ENCODE measurements at regions not wholly inside any gene's neighbourhood (a gene's known extent, or its start where the extent isn't known, plus 50 kb on each side); places are given as distances from the start of the nearest gene placed in this dataset.

GRCh38 chr10:10796774-10797415 lies 220.8 kb upstream of the CELF2 start:
- TF ChIP-seq CEBPB (IDR thresholded peaks at IDR 0.05) (no peak), ZBTB7A (IDR thresholded peaks at IDR 0.05; ENCODE audit: low read depth) (no peak), TAF1 (IDR thresholded peaks at IDR 0.05; ENCODE audit: low read depth) (no peak), USF1 (IDR thresholded peaks at IDR 0.05) (no peak), CREB1 (IDR thresholded peaks at IDR 0.05; ENCODE audit: low read depth) (no peak), YY1 (IDR thresholded peaks at IDR 0.05; ENCODE audit: low read depth) (no peak), EGR1 (IDR thresholded peaks at IDR 0.05) (no peak)

- TF ChIP-seq MAX (IDR thresholded peaks at IDR 0.05) (no peak), EP300 (IDR thresholded peaks at IDR 0.05; ENCODE audit: borderline replicate concordance) (no peak), TAF1 (IDR thresholded peaks at IDR 0.05; ENCODE audit: low read depth) (no peak), CREB1 (IDR thresholded peaks at IDR 0.05; ENCODE audit: low read depth) (no peak), TCF12 (IDR thresholded peaks at IDR 0.05; ENCODE audit: low read depth) (no peak)
Measured at GRCh38 chr10:10797513-10797912, 220.2 kb upstream of the CELF2 start.

- TF ChIP-seq EP300 (IDR thresholded peaks at IDR 0.05; ENCODE audit: borderline replicate concordance) (no peak), YY1 (IDR thresholded peaks at IDR 0.05; ENCODE audit: low read depth) (no peak), TAF1 (IDR thresholded peaks at IDR 0.05; ENCODE audit: low read depth) (no peak), TCF12 (IDR thresholded peaks at IDR 0.05; ENCODE audit: low read depth) (no peak), ZBTB7A (IDR thresholded peaks at IDR 0.05; ENCODE audit: low read depth) (no peak), FOXM1 (IDR thresholded peaks at IDR 0.05; ENCODE audit: borderline replicate concordance, low read depth) (no peak), RAD21 (IDR thresholded peaks at IDR 0.05; ENCODE audit: low read depth) (no peak), REST (IDR thresholded peaks at IDR 0.05; ENCODE audit: low read depth) (no peak), TEAD4 (IDR thresholded peaks at IDR 0.05) (no peak)
Measured at GRCh38 chr10:10798102-10798863, 219.4 kb upstream of the CELF2 start.

GRCh38 chr10:10798864-10799192 lies 218.8 kb upstream of the CELF2 start:
- TF ChIP-seq TCF12 (IDR thresholded peaks at IDR 0.05; ENCODE audit: low read depth), result no peak
- TF ChIP-seq EP300 (IDR thresholded peaks at IDR 0.05; ENCODE audit: borderline replicate concordance), result no peak
- TF ChIP-seq USF1 (IDR thresholded peaks at IDR 0.05), result no peak
- no peak for TF ChIP-seq REST (IDR thresholded peaks at IDR 0.05; ENCODE audit: low read depth)
- no peak for TF ChIP-seq YY1 (IDR thresholded peaks at IDR 0.05; ENCODE audit: low read depth)
- TF ChIP-seq RAD21 (IDR thresholded peaks at IDR 0.05; ENCODE audit: low read depth), result no peak
- no peak for TF ChIP-seq FOXM1 (IDR thresholded peaks at IDR 0.05; ENCODE audit: borderline replicate concordance, low read depth)
- no peak for TF ChIP-seq CEBPB (IDR thresholded peaks at IDR 0.05)

- TF ChIP-seq USF1 (IDR thresholded peaks at IDR 0.05) (no peak), CEBPB (IDR thresholded peaks at IDR 0.05) (no peak)
Measured at GRCh38 chr10:10800961-10801360, 216.7 kb upstream of the CELF2 start.

GRCh38 chr10:10803278-10803677 lies 214.4 kb upstream of the CELF2 start:
- TF ChIP-seq CREB1 (IDR thresholded peaks at IDR 0.05; ENCODE audit: low read depth) (no peak), MAX (IDR thresholded peaks at IDR 0.05) (no peak), USF1 (IDR thresholded peaks at IDR 0.05) (no peak), FOXM1 (IDR thresholded peaks at IDR 0.05; ENCODE audit: borderline replicate concordance, low read depth) (no peak), TAF1 (IDR thresholded peaks at IDR 0.05; ENCODE audit: low read depth) (no peak), TCF12 (IDR thresholded peaks at IDR 0.05; ENCODE audit: low read depth) (no peak), RAD21 (IDR thresholded peaks at IDR 0.05; ENCODE audit: low read depth) (no peak), NFIC (IDR thresholded peaks at IDR 0.05) (no peak), TEAD4 (IDR thresholded peaks at IDR 0.05) (no peak), EGR1 (IDR thresholded peaks at IDR 0.05) (no peak), EP300 (IDR thresholded peaks at IDR 0.05; ENCODE audit: borderline replicate concordance) (no peak), YY1 (IDR thresholded peaks at IDR 0.05; ENCODE audit: low read depth) (no peak), ZBTB7A (IDR thresholded peaks at IDR 0.05; ENCODE audit: low read depth) (no peak), REST (IDR thresholded peaks at IDR 0.05; ENCODE audit: low read depth) (no peak), CEBPB (IDR thresholded peaks at IDR 0.05) (no peak)
